ENCODE measurements at regions not wholly inside any gene's neighbourhood (a gene's known extent, or its start where the extent isn't known, plus 50 kb on each side); places are given as distances from the start of the nearest gene placed in this dataset.

GRCh38 chr17:52673791-52674190 is 515.3 kb upstream of the CA10 start:
- H3K9me1 ChIP-seq (replicated peaks; ENCODE audit: control insufficient read depth, extremely low read depth, insufficient read depth, low read length): no peaks in the 10 kb centered on the region
- intact Hi-C loops (cut with micrococcal nuclease): no loop called here
- dilution Hi-C loops (cut with MboI; ENCODE audit: extremely low pct_ligation_motif_present, low sequenced_read_pairs): no loop called here
- no TSS peak for BruUV-seq (replicated peaks)
- no peaks in the 10 kb centered on the region for H3K9me3 ChIP-seq (replicated peaks; ENCODE audit: control insufficient read depth, insufficient read depth, low read length)
- H4K20me1 ChIP-seq (replicated peaks; ENCODE audit: control insufficient read depth, extremely low read depth, insufficient read depth, low read length): no peaks in the 10 kb centered on the region
- no peaks in the 10 kb centered on the region for H3K79me2 ChIP-seq (ENCODE audit: control insufficient read depth, insufficient read depth, low read length)
- POLR2A ChIA-PET: no interaction called here
- H3K27me3 ChIP-seq (ENCODE audit: control insufficient read depth in 2 of 2, insufficient read depth in 2 of 2, low read length in 2 of 2): no peaks in the 10 kb centered on the region
- no peak overlapping the region for H3K4me3 ChIP-seq (replicated peaks in 1 of 3; ENCODE audit: insufficient read depth in 1 of 3, low read depth in 1 of 3, low read length in 3 of 3)
- H3K4me2 ChIP-seq (ENCODE audit: insufficient read depth, low read length): no peak overlapping the region
- H3K4me1 ChIP-seq (ENCODE audit: control insufficient read depth, extremely low read depth, insufficient read depth, low read length): no peaks in the 10 kb centered on the region
- CTCF ChIA-PET: no interaction called here
- H3K36me3 ChIP-seq (ENCODE audit: control insufficient read depth in 2 of 2, extremely low read depth in 1 of 2, insufficient read depth in 2 of 2, low read length in 2 of 2): no peaks in the 10 kb centered on the region
- no peak for TF ChIP-seq POLR2AphosphoS5 (IDR thresholded peaks at IDR 0.05; ENCODE audit: insufficient read depth, low read depth, low read length)
- TF ChIP-seq EZH2 (IDR thresholded peaks at IDR 0.05; ENCODE audit: borderline replicate concordance, low read depth, low read length, severe bottlenecking): no peak
- TF ChIP-seq GATA2 (IDR thresholded peaks at IDR 0.05; ENCODE audit: insufficient read depth, insufficient read length, low read depth, low read length): no peak
- no peak for TF ChIP-seq CTCF (IDR thresholded peaks at IDR 0.05; ENCODE audit: extremely low read depth in 1 of 2, insufficient read depth in 1 of 2, low read depth in 1 of 2, low read length in 2 of 2)
- TF ChIP-seq JUN (IDR thresholded peaks at IDR 0.05; ENCODE audit: borderline replicate concordance, insufficient read depth, insufficient read length, low read depth): no peak
- no peak for TF ChIP-seq MYC (IDR thresholded peaks at IDR 0.05; ENCODE audit: low read depth, low read length)
- TF ChIP-seq POLR2A (IDR thresholded peaks at IDR 0.05; ENCODE audit: low read depth, low read length): no peak
- TF ChIP-seq FOS (IDR thresholded peaks at IDR 0.05; ENCODE audit: borderline replicate concordance, insufficient read depth, low read length): no peak
- TF ChIP-seq MAX (IDR thresholded peaks at IDR 0.05; ENCODE audit: insufficient read depth, insufficient read length): no peak
- FAIRE-seq: no peak
- no peak overlapping the region for H3K27ac ChIP-seq (ENCODE audit: insufficient read depth, low read depth, low read length)
- no peak overlapping the region for H2AFZ ChIP-seq (ENCODE audit: low read depth, low read length)
- no peak for DNase-seq (ENCODE audit: low read depth, low spot score)
- no peak overlapping the region for H3K9ac ChIP-seq (replicated peaks; ENCODE audit: extremely low read depth, insufficient read depth, low read length)
